Fibroblast of villous mesenchyme (primary cell): ENCODE measurements at regions not wholly inside any gene's neighbourhood (a gene's known extent, or its start where the extent isn't known, plus 50 kb on each side); places are given as distances from the start of the nearest gene placed in this dataset.

ENCODE experiments used
- DNase-seq: peaks from one replicate; pipeline ENCODE4 v3.0.0-alpha.2; 2010; ENCODE audit warnings: low read depth
- H3K4me3 ChIP-seq: 2 replicates; pipeline ENCODE4 v1.5.1; 2011; ENCODE audit warnings: low read depth, mild to moderate bottlenecking, low read length
- CTCF ChIP-seq: IDR thresholded peaks from 2 replicates; pipeline ENCODE4 v1.5.1; 2012; ENCODE audit warnings: low read depth, mild to moderate bottlenecking, low read length; ENCODE audit not compliant: insufficient read depth

- no peak overlapping the region for H3K4me3 ChIP-seq
- DNase-seq, result no peak
- no peak for TF ChIP-seq CTCF
Observed at GRCh38 chr13:111399334-111399733, 78.9 kb downstream of the TEX29 start.

DNA sequence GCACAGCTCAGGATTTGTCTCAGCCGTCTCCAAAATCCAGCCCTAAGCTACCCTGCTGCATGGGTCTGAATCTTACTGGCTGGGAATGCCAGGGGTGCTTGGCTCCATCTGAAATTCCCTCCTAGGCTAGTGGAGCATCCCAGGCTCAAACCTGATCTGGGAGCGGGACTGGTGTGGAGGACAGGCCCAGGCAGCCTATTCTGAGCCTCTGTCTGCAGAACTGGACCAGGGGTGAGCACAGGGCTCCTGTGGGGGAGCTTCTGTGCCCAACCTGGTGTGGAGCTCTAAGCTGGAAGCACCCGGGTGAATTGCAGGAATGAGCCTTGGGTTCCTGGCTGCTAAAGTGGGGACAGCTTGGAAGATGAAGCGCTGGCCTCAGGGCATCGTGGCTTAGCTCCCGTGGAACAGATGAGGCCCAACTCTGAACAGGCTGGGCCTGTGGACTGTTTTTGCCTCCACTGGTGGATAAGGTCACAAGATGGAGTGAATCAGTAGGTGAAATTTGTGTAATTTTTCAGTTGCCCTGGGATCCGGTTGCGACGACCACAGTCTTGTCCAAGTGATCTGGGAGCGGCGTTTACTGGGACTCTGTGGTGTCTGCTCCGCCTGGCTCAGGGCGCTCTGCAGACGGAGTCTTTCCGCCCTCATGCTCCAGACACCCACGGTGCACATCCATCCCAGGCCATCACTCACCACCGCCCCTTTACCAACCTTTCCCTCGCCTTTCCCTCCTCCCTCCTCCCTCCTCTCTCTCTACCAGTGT lies 79.5 kb downstream of the TEX29 start:
- H3K4me3 ChIP-seq, result no peak overlapping the region
- no peak for TF ChIP-seq CTCF
- DNase-seq, result no peak

DNA sequence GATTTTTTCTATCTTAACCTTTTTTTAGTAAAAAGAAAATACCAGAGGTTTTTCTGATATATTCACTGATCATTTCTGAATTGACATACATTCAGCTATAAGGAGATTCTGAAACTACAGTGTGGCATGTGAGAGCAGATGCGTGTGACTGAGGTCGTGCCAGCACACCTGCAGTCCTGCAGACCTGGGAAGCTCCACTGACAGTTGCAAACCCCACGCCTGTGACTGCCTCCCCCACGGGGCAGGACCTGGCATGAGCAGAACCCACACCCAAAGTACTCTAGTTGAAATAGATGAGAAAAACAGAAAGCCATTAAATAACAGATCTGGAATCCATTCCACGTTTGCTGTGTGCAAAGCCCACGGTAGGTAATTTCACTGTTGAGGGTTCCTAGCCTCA lies 80.7 kb downstream of the TEX29 start:
- TF ChIP-seq CTCF, result no peak
- no peak overlapping the region for H3K4me3 ChIP-seq
- no peak for DNase-seq

DNA sequence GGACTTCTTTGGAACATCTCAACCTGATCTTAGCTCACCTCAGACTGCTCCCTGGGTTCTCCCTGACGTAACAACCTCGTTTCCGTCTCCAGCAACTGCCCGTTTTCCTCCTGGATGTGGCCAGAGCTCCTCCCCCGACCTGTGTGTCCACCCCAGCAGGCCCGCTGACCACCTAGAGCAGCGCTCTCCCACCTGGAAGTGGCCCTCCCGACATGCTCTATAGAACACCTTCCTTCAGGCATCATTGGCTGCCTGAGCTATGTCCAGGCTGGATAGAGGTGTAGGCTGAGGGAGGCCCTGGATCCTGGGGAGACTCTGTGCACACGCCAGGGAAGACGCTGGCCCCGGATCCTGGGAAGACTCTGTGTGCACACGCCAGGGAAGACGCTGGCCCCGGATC lies 81.3 kb downstream of the TEX29 start:
- no peak overlapping the region for H3K4me3 ChIP-seq
- no peak for DNase-seq
- no peak for TF ChIP-seq CTCF

DNA sequence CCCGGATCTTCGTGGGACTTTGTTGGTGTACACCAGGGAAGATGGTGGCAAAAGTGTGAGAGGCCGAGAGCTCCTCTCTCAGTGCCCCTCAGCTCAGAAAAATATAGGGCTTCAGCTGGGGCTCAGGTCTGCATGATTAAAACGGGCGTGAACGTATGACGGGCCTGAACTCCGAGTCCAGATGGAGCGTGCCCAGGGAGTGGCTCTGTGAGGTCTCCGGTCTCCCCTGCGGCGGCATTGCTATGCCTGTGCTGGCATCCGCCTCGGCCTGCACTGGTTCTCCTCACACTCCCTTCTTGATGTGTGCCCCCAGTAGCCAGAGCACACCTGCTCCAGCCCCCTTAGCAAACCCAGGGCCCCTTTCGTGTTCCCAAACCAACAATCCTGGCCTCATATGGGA lies 82.0 kb downstream of the TEX29 start:
- no peak for TF ChIP-seq CTCF
- DNase-seq, result no peak
- H3K4me3 ChIP-seq, result no peak overlapping the region

DNA sequence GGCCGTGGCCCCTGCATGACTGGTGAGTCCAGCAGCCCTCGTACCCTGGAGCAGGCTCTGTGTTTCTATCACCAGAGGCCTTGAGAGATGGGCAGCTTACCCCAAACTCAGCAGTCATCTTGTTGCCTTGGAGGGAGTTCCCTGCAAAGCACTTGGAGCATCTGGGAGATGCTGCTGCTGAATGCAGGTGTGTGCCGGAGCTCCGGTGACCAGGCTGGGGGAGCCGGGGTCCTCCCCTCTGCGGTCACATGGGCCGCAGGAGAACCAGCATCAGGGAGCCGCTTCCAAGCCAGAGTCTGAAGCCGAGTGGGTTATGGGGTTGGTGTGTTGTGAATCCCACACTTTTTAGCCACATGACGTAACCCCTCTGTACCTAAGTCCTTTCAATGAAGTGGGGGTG lies 82.8 kb downstream of the TEX29 start:
- TF ChIP-seq CTCF, result no peak
- DNase-seq, result no peak
- no peak overlapping the region for H3K4me3 ChIP-seq

DNA sequence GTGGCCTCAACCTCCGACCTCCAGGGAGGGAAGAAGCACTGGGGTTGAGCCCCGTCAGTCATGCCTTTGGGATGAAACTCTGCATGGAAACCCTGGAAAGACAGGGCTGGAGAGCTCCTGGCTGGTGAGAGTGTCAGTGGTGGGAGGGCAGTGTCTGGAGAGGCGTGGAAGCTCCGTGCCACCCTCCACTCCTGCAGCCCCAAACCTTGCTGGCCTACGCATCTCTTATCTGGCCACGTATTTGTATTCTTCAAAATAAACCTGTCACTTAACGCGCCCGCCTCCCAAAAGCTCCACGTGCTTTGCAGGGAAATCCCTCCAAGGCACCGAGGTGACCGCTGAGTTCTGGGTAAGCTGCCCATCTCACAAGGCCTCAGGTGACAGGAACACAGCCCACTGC lies 84.3 kb downstream of the TEX29 start:
- H3K4me3 ChIP-seq, result no peak overlapping the region
- no peak for DNase-seq
- no peak for TF ChIP-seq CTCF
